ENCODE measurements at regions not wholly inside any gene's neighbourhood (a gene's known extent, or its start where the extent isn't known, plus 50 kb on each side); places are given as distances from the start of the nearest gene placed in this dataset.

DNA sequence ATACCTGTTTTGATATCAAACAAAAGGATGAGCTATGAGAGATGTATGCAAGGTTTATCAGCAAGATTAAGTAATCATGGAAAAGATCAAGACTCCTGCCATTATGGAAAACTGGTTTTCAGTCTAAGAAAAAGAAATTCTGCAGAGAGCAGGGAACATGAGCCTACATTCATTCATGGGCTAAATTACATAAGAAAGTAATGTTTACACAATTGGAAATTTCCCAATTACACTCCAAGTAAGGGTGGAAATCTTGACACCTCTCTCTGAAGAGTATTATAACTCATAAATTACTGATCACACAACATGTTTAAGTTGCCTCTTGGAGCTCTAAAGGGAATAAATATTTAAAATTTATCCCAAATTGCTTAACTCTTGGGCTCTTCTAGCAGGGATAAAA is 206.2 kb downstream of the SLC6A15 start:
- DNase-seq (ENCODE audit: low read depth), result no peak
- no peak overlapping the region for H3K4me3 ChIP-seq (ENCODE audit: low read depth, low read length)
- TF ChIP-seq, protein P1, sequence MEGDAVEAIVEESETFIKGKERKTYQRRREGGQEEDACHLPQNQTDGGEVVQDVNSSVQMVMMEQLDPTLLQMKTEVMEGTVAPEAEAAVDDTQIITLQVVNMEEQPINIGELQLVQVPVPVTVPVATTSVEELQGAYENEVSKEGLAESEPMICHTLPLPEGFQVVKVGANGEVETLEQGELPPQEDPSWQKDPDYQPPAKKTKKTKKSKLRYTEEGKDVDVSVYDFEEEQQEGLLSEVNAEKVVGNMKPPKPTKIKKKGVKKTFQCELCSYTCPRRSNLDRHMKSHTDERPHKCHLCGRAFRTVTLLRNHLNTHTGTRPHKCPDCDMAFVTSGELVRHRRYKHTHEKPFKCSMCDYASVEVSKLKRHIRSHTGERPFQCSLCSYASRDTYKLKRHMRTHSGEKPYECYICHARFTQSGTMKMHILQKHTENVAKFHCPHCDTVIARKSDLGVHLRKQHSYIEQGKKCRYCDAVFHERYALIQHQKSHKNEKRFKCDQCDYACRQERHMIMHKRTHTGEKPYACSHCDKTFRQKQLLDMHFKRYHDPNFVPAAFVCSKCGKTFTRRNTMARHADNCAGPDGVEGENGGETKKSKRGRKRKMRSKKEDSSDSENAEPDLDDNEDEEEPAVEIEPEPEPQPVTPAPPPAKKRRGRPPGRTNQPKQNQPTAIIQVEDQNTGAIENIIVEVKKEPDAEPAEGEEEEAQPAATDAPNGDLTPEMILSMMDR (conservative IDR thresholded peaks at IDR 0.05; ENCODE audit: low read depth, low read length), result no peak

DNA sequence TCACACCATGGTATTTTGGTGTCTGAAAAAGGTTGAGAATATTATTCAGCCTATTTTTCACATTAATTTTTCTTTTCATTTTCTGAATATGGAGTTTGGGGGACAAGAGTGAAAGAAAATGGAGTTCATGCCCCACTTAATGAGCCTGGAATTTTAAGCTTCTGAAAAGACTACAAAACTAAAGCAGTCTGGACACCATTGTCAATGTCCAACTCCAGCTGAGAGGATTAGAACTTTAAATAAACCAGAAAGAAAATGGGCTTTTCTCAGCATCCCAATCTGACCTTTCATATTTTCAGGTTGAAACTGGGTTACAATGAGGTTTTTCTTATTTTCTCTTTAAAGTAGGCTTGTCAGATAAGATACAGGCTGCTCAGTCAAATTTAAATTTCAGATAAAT is 207.7 kb downstream of the SLC6A15 start:
- DNase-seq (ENCODE audit: low read depth), result no peak
- no peak overlapping the region for H3K4me3 ChIP-seq (ENCODE audit: low read depth, low read length)
- TF ChIP-seq, protein P1 (conservative IDR thresholded peaks at IDR 0.05; ENCODE audit: low read depth, low read length), result no peak

DNA sequence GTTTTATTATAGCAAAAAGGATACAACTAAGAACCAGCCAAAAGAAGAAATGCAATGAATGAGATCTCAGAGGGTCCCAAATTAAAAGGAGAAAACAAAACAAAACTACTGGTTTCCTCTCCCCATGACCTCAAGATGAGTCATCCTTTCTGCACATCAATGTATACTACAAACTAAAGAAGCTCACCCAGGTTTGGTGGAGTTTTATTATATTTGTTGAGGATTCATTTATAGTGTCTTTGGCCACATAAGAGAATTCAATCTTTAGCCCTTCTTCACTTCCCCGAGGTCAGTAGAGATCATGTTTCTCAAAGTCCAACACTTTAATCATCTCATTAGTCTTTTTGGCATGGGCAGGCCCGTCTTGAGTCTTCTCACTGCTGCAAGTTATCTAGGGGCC is 210.6 kb downstream of the SLC6A15 start:
- no peak for DNase-seq (ENCODE audit: low read depth)
- TF ChIP-seq, protein P1 (conservative IDR thresholded peaks at IDR 0.05; ENCODE audit: low read depth, low read length), result no peak
- no peak overlapping the region for H3K4me3 ChIP-seq (ENCODE audit: low read depth, low read length)

DNA sequence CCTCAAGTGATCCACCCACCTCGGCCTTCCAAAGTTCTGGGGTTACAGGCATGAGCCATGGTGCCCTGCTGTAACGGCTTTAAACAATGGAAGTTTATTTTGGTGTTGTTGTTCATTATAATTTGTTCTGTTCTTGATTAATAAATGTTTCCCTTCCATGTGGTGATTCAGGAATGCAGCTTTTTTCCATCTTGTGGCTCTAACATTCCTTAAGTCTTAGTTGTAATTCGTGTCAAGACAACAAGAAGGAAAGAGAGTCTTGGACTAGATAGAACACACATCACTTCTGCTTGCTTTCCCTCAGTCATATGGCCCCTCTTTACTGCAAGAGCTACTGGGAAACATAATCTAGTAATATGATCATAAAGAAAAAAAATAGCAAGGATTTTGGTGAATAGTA is 211.6 kb downstream of the SLC6A15 start:
- TF ChIP-seq, protein P1 (conservative IDR thresholded peaks at IDR 0.05; ENCODE audit: low read depth, low read length), result no peak
- no peak overlapping the region for H3K4me3 ChIP-seq (ENCODE audit: low read depth, low read length)
- no peak for DNase-seq (ENCODE audit: low read depth)

DNA sequence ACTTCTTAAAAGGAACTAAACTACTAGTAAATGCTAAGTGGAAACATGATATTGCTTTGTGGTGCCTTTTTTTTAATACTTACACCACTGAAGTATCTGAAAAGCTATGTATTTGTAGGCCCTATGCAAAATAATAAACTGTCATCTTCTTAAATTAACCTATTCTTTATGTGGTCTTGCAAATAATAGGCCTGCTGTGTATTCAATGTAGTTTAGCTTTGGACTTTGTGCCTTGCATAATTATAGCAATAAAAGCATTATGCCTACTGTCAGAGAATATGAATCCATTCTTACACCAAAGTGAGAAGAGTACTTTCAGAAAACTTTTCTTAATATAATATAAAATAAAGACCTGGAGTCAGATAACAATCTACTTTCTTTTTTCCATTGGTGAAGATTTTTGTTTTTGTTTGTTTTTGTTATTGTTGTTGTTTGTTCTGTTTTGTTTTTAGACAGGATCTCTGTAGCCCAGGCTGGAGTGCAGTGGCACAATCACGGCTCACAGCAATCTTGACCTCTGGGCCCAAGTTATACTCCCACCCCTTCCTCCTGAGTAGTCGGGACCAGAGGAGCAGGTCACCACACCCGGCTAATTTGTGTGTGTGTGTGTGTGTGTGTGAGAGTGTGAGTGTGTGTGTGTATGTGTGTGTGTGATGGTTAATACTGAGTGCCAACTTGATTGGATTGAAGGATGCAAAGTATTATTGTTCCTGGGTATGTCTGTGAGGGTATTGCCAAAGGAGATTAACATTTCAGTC is 213.8 kb downstream of the SLC6A15 start:
- no peak overlapping the region for H3K4me3 ChIP-seq (ENCODE audit: low read depth, low read length)
- TF ChIP-seq, protein P1 (conservative IDR thresholded peaks at IDR 0.05; ENCODE audit: low read depth, low read length), result no peak
- DNase-seq (ENCODE audit: low read depth), result no peak

DNA sequence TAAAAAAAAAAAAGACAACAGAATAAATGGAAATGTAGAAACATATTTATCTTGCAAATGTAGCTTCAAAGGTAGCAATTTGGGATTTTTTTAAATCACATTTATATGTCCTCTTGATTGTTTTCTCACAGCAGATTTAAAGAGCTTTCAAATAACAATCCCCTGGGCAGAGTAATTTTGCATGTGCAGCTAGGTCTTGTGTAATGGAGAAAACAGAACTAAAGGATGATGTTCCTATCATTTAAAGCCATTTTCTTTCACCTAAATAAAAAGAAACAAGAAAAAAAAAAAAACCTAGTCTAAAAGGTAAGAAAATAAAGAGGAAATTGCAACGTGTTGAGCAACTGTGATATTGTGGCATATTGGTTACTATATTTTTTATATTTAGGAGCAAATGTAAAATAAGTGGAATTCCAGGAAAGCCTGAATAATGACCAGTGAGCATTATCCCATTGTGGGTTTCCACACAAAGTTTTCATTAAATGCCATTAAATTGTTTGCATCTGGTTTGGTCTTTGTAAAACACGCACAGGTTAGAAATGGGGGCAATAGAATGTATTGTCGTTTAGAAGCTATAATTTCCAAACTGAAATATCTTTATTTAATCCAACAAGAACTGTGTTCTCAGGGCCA is 215.6 kb downstream of the SLC6A15 start:
- no peak for DNase-seq (ENCODE audit: low read depth)
- no peak overlapping the region for H3K4me3 ChIP-seq (ENCODE audit: low read depth, low read length)
- TF ChIP-seq, protein P1 (conservative IDR thresholded peaks at IDR 0.05; ENCODE audit: low read depth, low read length), result no peak

DNA sequence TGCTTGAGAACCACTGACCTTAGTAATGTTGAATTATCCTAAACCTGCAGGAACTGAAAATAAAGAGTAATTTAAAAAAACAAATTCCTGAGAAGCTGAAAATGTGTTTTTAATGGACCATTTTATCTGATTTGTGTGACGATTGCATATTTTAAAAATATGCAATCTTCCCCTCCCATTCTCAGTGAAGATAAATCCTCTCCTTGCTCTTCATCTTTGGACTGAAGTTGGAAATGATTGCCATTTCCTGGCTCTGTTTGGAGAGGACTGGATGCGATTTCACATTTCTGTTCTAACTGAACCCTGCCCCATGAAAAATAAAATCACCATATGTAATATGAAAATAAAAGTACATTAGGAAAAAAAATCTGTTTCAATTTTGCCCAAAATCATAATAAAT is 216.3 kb downstream of the SLC6A15 start:
- TF ChIP-seq, protein P1 (conservative IDR thresholded peaks at IDR 0.05; ENCODE audit: low read depth, low read length), result no peak
- H3K4me3 ChIP-seq (ENCODE audit: low read depth, low read length), result no peak overlapping the region
- no peak for DNase-seq (ENCODE audit: low read depth)

All from epithelial cell of proximal tubule (primary cell).